ENCODE measurements at regions not wholly inside any gene's neighbourhood (a gene's known extent, or its start where the extent isn't known, plus 50 kb on each side); places are given as distances from the start of the nearest gene placed in this dataset.
"Not testable (repeated sequence)": the region's sequence is repeated elsewhere in the genome, so short reads cannot be mapped to it uniquely, and the experiment has no call there.

GRCh38 chr3:155995525-155996370, 124.6 kb upstream of the KCNAB1 start:
- no peak for DNase-seq (ENCODE audit: low read depth in 3 of 3)

DNA sequence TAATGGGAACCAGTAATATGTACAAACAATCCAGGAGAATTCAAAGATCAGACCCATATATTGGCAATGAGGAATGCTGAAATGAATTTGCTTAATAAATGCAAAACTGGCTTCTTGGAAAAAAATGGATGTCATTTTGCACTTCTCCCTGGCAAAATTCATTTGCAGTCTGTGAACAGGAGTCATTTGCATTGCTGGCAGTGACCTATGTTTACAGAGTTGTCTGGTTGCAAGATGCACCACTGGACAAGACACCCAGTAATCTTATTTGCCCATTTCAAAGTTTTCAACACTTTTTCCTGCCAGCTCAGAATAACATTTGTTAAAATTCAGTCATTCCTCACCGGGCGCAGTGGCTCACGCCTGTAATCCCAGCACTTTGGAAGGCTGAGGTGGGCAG, 123.5 kb upstream of the KCNAB1 start:
- DNase-seq (ENCODE audit: low read depth in 3 of 3) = no peak

- not testable (repeated sequence) for DNase-seq (ENCODE audit: low read depth in 3 of 3)
Measured at GRCh38 chr3:155998173-155998572, 122.2 kb upstream of the KCNAB1 start.

DNA sequence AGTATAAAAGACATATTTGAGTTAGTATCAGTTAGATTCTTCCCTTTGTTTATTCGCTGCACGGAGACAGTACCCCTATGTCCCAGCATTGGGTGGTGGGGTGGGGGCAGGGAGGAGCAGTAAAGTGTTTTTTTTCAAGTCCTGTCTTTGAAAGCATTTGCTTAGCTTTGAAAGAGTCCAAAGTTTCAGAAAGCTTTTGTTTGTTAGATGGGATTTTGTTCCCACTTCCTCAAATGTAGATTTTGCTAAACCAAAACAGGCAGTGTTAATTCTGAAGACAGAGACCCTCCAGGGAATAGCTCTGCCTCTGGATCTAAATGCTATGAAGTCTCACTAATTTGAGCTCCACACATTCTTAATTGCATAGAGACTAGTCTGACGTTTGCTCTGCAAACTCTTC, 114.6 kb upstream of the KCNAB1 start:
- no peak for DNase-seq (ENCODE audit: low read depth in 3 of 3)

GRCh38 chr3:156010829-156011228, 109.5 kb upstream of the KCNAB1 start:
- no peak for DNase-seq (ENCODE audit: low read depth in 3 of 3)

GRCh38 chr3:156014489-156014888, 105.9 kb upstream of the KCNAB1 start:
- no peak for DNase-seq (ENCODE audit: low read depth in 3 of 3)

DNA sequence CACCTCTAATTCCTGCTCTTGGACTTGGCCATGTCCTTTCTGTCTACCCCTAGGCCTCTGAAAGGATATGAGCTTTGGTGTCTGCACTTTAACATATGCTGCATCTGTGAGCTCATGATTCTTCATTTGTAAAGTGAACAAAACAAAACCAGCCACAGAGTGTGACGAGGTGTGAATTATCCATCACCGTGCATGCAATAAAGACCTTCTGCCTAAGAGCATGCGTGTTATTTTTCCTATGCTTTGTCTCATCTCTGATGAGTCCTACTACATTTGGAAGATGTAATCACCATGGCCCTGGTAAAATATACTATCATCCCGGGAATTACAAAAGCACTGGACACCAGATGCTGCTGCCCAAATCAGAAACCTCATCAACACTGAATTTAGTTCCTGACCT, 103.5 kb upstream of the KCNAB1 start:
- no peak for DNase-seq (ENCODE audit: low read depth in 3 of 3)

DNA sequence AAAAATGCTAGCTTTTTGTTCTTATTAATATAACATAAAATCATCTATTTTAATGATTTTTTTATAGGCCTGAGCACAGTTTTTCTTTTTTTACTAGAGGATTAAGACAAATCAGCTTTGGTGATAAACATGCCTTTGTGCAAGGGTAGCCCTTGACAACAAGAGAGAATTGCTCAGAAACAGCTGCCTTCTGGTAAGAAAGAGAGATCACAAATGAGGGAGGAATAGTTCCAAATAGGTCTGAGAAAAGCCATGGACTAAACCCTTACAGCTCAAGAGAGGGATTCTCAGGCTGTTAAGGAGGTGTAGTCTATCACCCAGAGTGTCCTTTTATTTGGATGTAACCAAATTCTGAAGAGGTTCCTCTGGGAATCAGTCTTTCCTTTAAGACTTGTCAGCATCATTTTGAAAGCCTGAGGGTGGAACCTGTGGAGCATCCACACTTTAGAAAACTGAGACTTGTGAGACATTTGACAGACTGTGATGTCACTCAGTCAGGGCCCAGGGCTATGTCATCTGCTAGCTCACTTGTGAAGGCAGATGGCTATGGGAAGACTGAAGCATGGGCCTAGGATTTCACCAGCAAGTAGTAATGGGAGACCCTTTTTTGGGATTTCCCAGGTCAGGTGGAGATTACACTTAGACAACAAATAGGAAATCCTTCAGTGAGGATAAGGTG, 102.9 kb upstream of the KCNAB1 start:
- no peak for DNase-seq (ENCODE audit: low read depth in 3 of 3)

- no peak for DNase-seq (ENCODE audit: low read depth in 3 of 3)
Measured at GRCh38 chr3:156024904-156025533, 95.4 kb upstream of the KCNAB1 start.

- no peak for DNase-seq (ENCODE audit: low read depth in 3 of 3)
Measured at GRCh38 chr3:156029208-156029607, 91.2 kb upstream of the KCNAB1 start.

GRCh38 chr3:156030723-156031122, 89.7 kb upstream of the KCNAB1 start:
- DNase-seq (ENCODE audit: low read depth in 3 of 3) = no peak

GRCh38 chr3:156033428-156033827, 87.0 kb upstream of the KCNAB1 start:
- DNase-seq (ENCODE audit: low read depth in 3 of 3) = no peak

GRCh38 chr3:156035158-156035557, 85.2 kb upstream of the KCNAB1 start:
- DNase-seq (ENCODE audit: low read depth in 3 of 3) = no peak

GRCh38 chr3:156036258-156037053, 83.9 kb upstream of the KCNAB1 start:
- DNase-seq (ENCODE audit: low read depth in 3 of 3) = no peak

- DNase-seq (ENCODE audit: low read depth in 3 of 3) = no peak
Measured at GRCh38 chr3:156037356-156037755, 83.0 kb upstream of the KCNAB1 start.

- DNase-seq (ENCODE audit: low read depth in 3 of 3) = no peak
Measured at GRCh38 chr3:156038869-156039268, 81.5 kb upstream of the KCNAB1 start.

DNA sequence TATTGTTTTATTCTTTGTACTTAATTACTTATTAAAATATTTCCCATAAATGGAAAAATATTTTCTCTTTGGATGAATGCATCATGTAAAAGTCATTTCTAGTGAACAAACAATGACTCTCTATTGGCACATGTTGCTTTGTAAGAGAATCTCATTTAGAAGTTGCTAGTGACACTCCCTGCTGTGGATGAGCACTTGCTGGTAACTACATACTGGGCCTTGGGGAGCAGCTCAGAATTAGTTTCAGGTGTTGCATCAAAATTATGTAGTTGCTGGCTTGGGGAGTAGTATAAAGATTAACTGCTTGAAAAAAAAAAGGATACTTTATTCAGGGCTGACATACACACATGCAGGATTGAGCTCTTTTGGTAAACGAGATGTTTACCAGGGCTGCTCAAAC, 80.3 kb upstream of the KCNAB1 start:
- DNase-seq (ENCODE audit: low read depth in 3 of 3) = no peak

DNA sequence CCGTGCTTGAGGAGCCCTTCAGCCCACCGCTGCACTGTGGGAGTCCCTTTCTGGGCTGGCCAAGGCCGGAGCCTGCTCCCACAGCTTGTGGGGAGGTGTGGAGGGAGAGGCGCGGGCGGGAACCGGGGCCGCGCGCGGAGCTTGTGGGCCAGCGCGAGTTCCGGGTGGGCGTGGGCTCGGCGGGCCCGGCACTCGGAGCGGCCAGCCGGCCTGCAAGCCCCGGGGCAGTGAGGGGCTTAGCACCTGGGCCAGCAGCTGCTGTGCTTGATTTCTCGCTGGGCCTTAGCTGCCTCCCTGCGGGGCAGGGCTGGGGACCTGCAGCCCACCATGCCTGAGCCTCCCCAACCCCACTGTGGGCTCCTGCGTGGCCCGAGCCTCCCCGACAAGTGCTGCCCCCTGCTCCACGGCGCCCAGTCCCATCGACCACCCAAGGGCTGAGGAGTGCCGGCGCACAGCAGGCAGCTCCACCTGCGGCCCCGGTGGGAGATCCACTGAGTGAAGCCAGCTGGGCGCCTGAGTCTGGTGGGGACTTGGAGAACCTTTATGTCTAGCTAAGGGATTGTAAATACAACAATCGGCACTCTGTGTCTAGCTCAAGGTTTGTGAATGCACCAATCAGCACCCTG, 79.0 kb upstream of the KCNAB1 start:
- not testable (repeated sequence) for DNase-seq (ENCODE audit: low read depth in 3 of 3)

DNA sequence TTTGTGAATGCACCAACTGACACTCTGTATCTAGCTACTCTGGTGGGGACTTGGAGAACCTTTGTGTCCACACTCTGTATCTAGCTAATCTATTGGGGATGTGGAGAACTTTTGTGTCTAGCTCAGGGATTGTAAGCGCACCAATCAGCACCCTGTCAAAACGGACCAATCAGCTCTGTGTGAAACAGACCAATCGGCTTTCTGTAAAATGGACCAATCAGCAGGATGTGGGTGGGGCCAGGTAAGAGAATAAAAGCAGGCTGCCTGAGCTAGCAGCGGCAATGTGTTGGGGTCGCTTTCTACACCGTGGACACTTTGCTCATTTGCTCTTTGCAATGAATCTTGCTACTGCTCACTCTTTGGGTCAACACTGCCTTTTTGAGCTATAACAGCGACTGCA, 78.5 kb upstream of the KCNAB1 start:
- not testable (repeated sequence) for DNase-seq (ENCODE audit: low read depth in 3 of 3)

GRCh38 chr3:156043832-156044633, 76.3 kb upstream of the KCNAB1 start:
- peak; percentile 30 to 59 (median 31) for DNase-seq (ENCODE audit: low read depth in 3 of 3)

DNA sequence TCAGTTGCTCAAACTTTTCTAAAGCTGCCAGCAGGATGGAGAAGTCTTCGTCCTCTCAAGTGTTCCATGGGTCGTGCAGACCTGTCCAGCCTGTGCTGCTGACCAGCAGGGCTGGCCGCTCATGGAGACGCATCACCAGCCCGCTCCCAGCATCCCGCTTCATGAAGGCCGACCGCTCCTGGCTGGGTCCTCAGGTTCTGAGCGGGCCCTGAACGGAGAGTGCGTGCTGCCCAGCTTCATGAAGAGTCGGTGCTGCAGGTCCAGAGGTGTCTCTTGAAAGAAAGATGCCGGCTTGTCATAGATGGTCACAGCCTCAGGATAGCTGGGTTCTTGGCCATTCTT, 75.8 kb upstream of the KCNAB1 start:
- DNase-seq (ENCODE audit: low read depth in 3 of 3) = no peak

Measured in stimulated activated CD4-positive, alpha-beta T cell treated with anti-CD3 and anti-CD28 coated beads, TNF-alpha, amount 100 ng/mL, for 24 hours (primary cell).